Thoracic aorta (tissue), 2 donors: ENCODE measurements at regions not wholly inside any gene's neighbourhood (a gene's known extent, or its start where the extent isn't known, plus 50 kb on each side); places are given as distances from the start of the nearest gene placed in this dataset.

Source experiments
- ATAC-seq: fragments of 150-250 bp; one replicate; pipeline ENCODE4 v1.8.0; 2017; ENCODE audit warnings: low read depth; ENCODE audit not compliant: insufficient number of reproducible peaks, low FRiP score
- DNase-seq: peaks from one replicate; pipeline ENCODE4 v3.0.0-alpha.2; 2020; ENCODE audit warnings: low spot score
- H3K27ac ChIP-seq, 2 donors: fragments of 200-600 bp; sonication (generic); 1 replicate in 1 of 2; 2 replicates in 1 of 2; pipeline ENCODE4 v1.5.1; 2016; ENCODE audit warnings: mild to moderate bottlenecking in 2 of 2, moderate library complexity in 2 of 2
- H3K27me3 ChIP-seq: fragments of 200-600 bp; sonication (generic); replicated peaks from 2 replicates; pipeline ENCODE4 v1.6.0; 2016; ENCODE audit warnings: mild to moderate bottlenecking; ENCODE audit not compliant: insufficient read depth
- H3K36me3 ChIP-seq: fragments of 200-600 bp; sonication (generic); one replicate; pipeline ENCODE4 v1.5.1; 2016
- H3K4me1 ChIP-seq, 2 donors: fragments of 200-600 bp; sonication (generic); 1 replicate in 1 of 2; 2 replicates in 1 of 2; pipeline versions ENCODE4 v1.5.1 to v1.6.0; 2016; ENCODE audit warnings: low read depth in 2 of 2, mild to moderate bottlenecking in 1 of 2; ENCODE audit not compliant: control insufficient read depth in 1 of 2
- H3K4me3 ChIP-seq: fragments of 200-600 bp; sonication (generic); 2 replicates; pipeline ENCODE4 v1.5.1; 2016; ENCODE audit warnings: mild to moderate bottlenecking
- H3K9me3 ChIP-seq: fragments of 200-600 bp; sonication (generic); 2 replicates; pipeline ENCODE4 v1.5.1; 2016
- TF ChIP-seq, protein P1 (sequence below): fragments of 200-600 bp; sonication (generic); IDR thresholded peaks from one replicate; pipeline ENCODE4 v1.5.1; 2019; ENCODE audit warnings: antibody characterized with exemption

DNA sequence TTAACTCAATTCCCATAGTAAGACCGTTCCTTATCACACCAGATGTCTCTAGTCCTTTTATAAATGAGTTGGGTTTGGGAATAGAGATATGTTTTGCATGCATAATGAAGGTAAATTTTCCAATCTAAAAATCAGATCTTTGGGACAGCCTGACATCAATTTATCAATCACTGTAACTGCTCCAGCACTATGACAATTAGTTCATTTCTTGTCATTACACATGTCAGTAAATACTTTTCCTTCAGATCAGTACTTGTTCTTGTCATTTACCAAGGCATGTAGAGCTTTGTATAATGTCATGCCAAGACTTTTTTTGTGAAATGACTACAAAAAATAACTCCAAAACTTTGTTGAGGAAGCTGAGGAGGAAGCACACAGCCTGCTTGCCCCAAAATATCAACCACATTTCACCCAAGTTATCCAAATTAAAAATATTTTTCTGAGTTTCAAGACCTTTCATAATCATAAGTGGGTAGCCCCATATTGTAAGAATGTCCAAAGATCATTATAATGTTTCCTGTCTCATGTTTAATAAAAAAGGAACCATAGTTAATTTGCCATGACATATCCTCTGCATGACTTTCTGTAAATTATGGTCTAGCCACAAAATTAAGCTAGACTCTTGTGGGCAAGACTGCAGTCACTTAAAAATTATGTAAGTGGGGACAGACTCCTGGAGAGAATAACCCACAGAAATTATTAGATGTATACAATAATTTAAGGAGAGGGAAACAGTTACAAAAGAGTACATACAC is 586.8 kb downstream of the TBC1D4 start:
- TF ChIP-seq, protein P1, sequence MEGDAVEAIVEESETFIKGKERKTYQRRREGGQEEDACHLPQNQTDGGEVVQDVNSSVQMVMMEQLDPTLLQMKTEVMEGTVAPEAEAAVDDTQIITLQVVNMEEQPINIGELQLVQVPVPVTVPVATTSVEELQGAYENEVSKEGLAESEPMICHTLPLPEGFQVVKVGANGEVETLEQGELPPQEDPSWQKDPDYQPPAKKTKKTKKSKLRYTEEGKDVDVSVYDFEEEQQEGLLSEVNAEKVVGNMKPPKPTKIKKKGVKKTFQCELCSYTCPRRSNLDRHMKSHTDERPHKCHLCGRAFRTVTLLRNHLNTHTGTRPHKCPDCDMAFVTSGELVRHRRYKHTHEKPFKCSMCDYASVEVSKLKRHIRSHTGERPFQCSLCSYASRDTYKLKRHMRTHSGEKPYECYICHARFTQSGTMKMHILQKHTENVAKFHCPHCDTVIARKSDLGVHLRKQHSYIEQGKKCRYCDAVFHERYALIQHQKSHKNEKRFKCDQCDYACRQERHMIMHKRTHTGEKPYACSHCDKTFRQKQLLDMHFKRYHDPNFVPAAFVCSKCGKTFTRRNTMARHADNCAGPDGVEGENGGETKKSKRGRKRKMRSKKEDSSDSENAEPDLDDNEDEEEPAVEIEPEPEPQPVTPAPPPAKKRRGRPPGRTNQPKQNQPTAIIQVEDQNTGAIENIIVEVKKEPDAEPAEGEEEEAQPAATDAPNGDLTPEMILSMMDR, result no peak
- Histone ChIP-seq H3K4me3 (no peak overlapping the region), H3K4me1 (no peaks in the 10 kb centered on the region), H3K27ac (no peak overlapping the region), H3K9me3 (no peaks in the 10 kb centered on the region), H3K27me3 (no peaks in the 10 kb centered on the region), H3K36me3 (no peaks in the 10 kb centered on the region)
- no peak for DNase-seq
- ATAC-seq, result no peak

DNA sequence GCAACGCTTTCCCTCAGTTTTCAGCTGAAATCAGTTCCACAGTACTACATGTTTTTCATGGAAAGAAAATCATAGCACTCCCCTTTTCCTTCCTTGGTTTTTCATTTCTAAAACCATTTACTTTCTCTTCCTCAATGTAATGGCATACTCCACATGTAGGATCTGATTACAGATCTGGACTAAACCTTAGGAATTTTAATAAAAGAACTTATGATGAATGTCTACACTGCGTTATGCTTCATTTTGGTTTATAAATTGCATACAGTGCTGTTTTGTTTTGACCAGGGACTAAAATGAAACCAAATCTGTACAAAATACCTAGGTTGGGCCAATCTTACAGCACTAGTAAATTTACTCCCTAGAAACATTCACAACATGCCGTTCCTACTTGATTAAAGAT is 589.9 kb downstream of the TBC1D4 start:
- ATAC-seq (no peak), DNase-seq (no peak)
- no peaks in the 10 kb centered on the region for H3K9me3 ChIP-seq
- H3K36me3 ChIP-seq, result no peaks in the 10 kb centered on the region
- H3K4me1 ChIP-seq, result no peaks in the 10 kb centered on the region
- H3K4me3 ChIP-seq, result peak overlapping the region; percentile 27
- TF ChIP-seq, protein P1, result no peak
- H3K27me3 ChIP-seq, result no peaks in the 10 kb centered on the region
- no peak overlapping the region for H3K27ac ChIP-seq

DNA sequence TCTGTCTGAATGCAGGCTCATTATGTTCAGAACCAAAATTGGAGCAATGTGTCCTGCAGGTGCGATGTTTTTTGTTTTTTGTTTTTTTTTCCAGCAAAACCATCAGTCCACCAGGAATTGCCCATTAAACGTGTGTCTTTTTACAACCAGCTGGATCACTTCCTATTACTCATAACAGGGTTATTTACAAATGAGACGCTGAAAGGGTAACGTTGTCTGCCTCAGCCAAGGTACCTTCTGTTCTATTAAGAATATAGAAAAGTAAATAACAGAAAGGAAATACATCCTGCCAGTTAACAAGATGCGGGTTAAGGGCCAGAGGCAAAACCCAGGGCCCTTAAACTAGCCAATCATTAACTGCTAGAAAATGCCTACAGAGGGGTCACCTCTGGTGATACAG is 590.4 kb downstream of the TBC1D4 start:
- no peaks in the 10 kb centered on the region for H3K9me3 ChIP-seq
- no peak overlapping the region for H3K27ac ChIP-seq
- no peaks in the 10 kb centered on the region for H3K27me3 ChIP-seq
- ATAC-seq, result no peak
- no peak overlapping the region for H3K4me3 ChIP-seq
- DNase-seq, result no peak
- TF ChIP-seq, protein P1, result no peak
- no peaks in the 10 kb centered on the region for H3K4me1 ChIP-seq
- H3K36me3 ChIP-seq, result no peaks in the 10 kb centered on the region

DNA sequence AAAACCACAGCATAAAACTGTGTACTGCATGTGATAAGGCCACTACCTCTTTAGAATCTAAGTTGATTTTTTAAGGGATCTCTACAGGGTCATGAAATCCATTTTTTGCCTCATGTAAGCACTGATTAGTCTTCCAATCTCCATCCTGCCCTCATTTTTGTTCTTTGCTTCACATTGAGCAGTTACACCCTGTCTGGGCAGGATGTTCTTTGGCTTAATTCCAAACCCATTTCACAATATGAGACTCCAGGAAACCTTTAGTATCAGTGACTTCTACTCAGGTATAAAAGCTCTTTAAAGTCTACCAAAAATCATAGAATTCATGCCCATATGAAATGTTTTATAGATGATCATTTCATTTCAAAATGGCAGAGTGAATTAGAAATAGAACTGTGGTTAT is 592.6 kb downstream of the TBC1D4 start:
- Histone ChIP-seq H3K9me3 (no peaks in the 10 kb centered on the region), H3K27ac (no peak overlapping the region), H3K36me3 (no peaks in the 10 kb centered on the region), H3K4me3 (no peak overlapping the region), H3K4me1 (no peaks in the 10 kb centered on the region), H3K27me3 (no peaks in the 10 kb centered on the region)
- TF ChIP-seq, protein P1, result no peak
- ATAC-seq (no peak), DNase-seq (no peak)

DNA sequence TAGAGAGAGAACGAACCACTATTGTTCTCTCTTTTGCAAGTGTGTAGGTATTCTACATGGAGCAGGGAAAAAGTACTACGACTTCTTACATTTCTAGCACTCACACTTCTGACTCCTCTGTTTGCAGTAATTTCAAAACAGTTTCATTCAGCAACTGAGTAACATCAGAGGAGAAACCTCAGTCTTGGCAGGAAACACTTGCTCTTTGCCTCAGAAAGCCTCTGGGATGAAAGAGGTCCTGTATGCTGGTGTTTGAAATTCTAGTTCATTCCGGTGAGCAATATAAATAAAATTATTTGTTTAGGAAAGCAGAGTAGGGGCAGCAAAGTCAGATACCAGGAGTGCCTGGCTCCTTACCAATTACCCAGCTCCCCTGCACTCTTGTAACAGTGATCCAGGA is 595.5 kb downstream of the TBC1D4 start:
- TF ChIP-seq, protein P1, result no peak
- H3K27ac ChIP-seq, result no peak overlapping the region
- H3K36me3 ChIP-seq, result no peaks in the 10 kb centered on the region
- no peak overlapping the region for H3K4me3 ChIP-seq
- DNase-seq (no peak), ATAC-seq (no peak)
- no peaks in the 10 kb centered on the region for H3K27me3 ChIP-seq
- H3K4me1 ChIP-seq, result no peaks in the 10 kb centered on the region
- no peaks in the 10 kb centered on the region for H3K9me3 ChIP-seq
